ENCODE measurements at regions not wholly inside any gene's neighbourhood (a gene's known extent, or its start where the extent isn't known, plus 50 kb on each side); places are given as distances from the start of the nearest gene placed in this dataset.

- H3K4me3 ChIP-seq (ENCODE audit: low read depth, low read length) = no peak overlapping the region
- no peak for TF ChIP-seq CTCF (IDR thresholded peaks at IDR 0.05; ENCODE audit: low read depth, low read length)
Measured at GRCh38 chr10:60998932-60999331, 54.9 kb upstream of the RHOBTB1 start.

- TF ChIP-seq CTCF (IDR thresholded peaks at IDR 0.05; ENCODE audit: low read depth, low read length) = no peak
- no peak overlapping the region for H3K4me3 ChIP-seq (ENCODE audit: low read depth, low read length)
Measured at GRCh38 chr10:60994128-60994527, 50.1 kb upstream of the RHOBTB1 start.

Data from WI38 (cell line).